Sigmoid colon (tissue), 6 donors: ENCODE measurements at regions not wholly inside any gene's neighbourhood (a gene's known extent, or its start where the extent isn't known, plus 50 kb on each side); places are given as distances from the start of the nearest gene placed in this dataset.

ENCODE experiments used
- DNase-seq: peaks from one replicate; pipeline ENCODE4 v3.0.0-alpha.2; 2019
- H3K27ac ChIP-seq, 4 donors: fragments of 200-600 bp; sonication (generic); one replicate each; pipeline ENCODE4 v1.5.1; 2016 to 2019; ENCODE audit warnings: mild to moderate bottlenecking in 1 of 4
- H3K27me3 ChIP-seq, 3 donors: fragments of 200-600 bp; sonication (generic); one replicate each; pipeline ENCODE4 v1.5.1; 2019; ENCODE audit warnings: mild to moderate bottlenecking in 1 of 3
- H3K36me3 ChIP-seq, 4 donors: fragments of 200-600 bp; sonication (generic); one replicate each; pipeline ENCODE4 v1.5.1; 2016 to 2019
- H3K4me1 ChIP-seq, 4 donors: fragments of 200-600 bp; sonication (generic); one replicate each; pipeline ENCODE4 v1.5.1; 2017 to 2019
- H3K4me3 ChIP-seq, 4 donors: fragments of 200-600 bp; sonication (generic); one replicate each; pipeline ENCODE4 v1.5.1; 2017 to 2019; ENCODE audit warnings: mild to moderate bottlenecking in 2 of 4, moderate library complexity in 1 of 4
- H3K9me3 ChIP-seq, 4 donors: fragments of 200-600 bp in 3 of 4; sonication (generic) in 3 of 4; one replicate each; pipeline versions ENCODE4 v1.5.1 to v1.6.1; 2013 to 2019
- CTCF ChIP-seq, 4 experiments: fragments of 450-650 bp in 3 of 4; fragments of 200-600 bp in 1 of 4; IDR thresholded peaks; one replicate each; pipeline ENCODE4 v1.5.1; 2016 to 2019; ENCODE audit warnings: antibody characterized with exemption in 4 of 4, mild to moderate bottlenecking in 3 of 4, moderate library complexity in 2 of 4
- EP300 ChIP-seq, 4 donors: sonication (generic); formaldehyde crosslinking; IDR thresholded peaks; one replicate each; pipeline ENCODE4 v1.6.1; 2017; ENCODE audit warnings: antibody characterized with exemption in 4 of 4
- POLR2A ChIP-seq, 2 donors: fragments of 450-650 bp; IDR thresholded peaks; one replicate each; pipeline ENCODE4 v1.6.1; 2016; ENCODE audit warnings: antibody characterized with exemption in 2 of 2, mild to moderate bottlenecking in 2 of 2, moderate library complexity in 2 of 2
- POLR2AphosphoS5 ChIP-seq, 4 donors: sonication (generic); formaldehyde crosslinking; IDR thresholded peaks; one replicate each; pipeline ENCODE4 v1.6.1; 2017; ENCODE audit warnings: antibody characterized with exemption in 4 of 4
- WGBS, 2 donors: extraction: QIAGEN DNeasy Blood & Tissue Kit; methylation state at CpG; one replicate each; pipeline ENCODE4 v1.1.7; 2013; 5-methylcytosine and 5-hydroxymethylcytosine counted together
- intact Hi-C: fragments of 100-400 bp; cut with DNase I; formaldehyde crosslinking; loops from one replicate; pipeline ENCODE4 v1.15.1; 2023
- donor health status: healthy with polysubstance abuse.
- donor health status: healthy.

- Histone ChIP-seq H3K9me3 (no peaks in the 10 kb centered on the region), H3K27me3 (no peaks in the 10 kb centered on the region), H3K36me3 (no peaks in the 10 kb centered on the region), H3K27ac (no peak overlapping the region), H3K4me1 (peaks cover 0 to 5% (median 0%) of the 10 kb centered on the region in 4 donors), H3K4me3 (no peak overlapping the region)
- intact Hi-C loops, result no loop called here
- no peak for TF ChIP-seq POLR2A (IDR thresholded peaks at IDR 0.05)
- TF ChIP-seq CTCF (IDR thresholded peaks at IDR 0.05), result no peak
- no peak for TF ChIP-seq EP300 (IDR thresholded peaks at IDR 0.05)
- TF ChIP-seq POLR2AphosphoS5 (IDR thresholded peaks at IDR 0.05), result no peak
- 93 to 95% methylated on average over 14 of the region's 14 CpGs for WGBS, 2 donors
- no peak for DNase-seq
Measured at GRCh38 chr3:150140614-150141321, 170.1 kb upstream of the PFN2 start.

DNA sequence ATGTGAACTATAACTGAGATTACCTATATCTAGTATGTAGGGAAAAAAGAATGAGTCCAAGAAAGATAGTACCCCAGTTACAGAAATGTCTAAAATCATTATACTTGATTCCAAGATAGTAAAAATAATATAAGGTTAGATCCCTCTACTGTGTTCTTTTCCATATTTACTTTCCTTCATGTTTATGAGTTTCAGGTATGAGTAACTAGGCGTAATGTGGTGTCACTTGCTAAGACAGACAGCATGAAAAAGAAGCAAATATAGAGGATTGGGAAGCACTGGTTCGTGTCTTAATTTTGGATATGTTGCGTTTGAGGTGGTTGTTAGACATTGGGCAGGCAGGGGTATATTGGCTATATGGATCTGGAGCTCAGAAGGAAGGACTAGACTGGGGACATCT is 168.1 kb upstream of the PFN2 start:
- no peak overlapping the region for H3K4me3 ChIP-seq
- no peaks in the 10 kb centered on the region for H3K36me3 ChIP-seq
- peaks cover 0 to 6% (median 0%) of the 10 kb centered on the region in 4 donors for H3K4me1 ChIP-seq
- no peak for DNase-seq
- no peak overlapping the region for H3K27ac ChIP-seq
- TF ChIP-seq CTCF (IDR thresholded peaks at IDR 0.05) (no peak), EP300 (IDR thresholded peaks at IDR 0.05) (no peak), POLR2A (IDR thresholded peaks at IDR 0.05) (no peak), POLR2AphosphoS5 (IDR thresholded peaks at IDR 0.05) (no peak)
- 90 to 92% methylated on average over 3 of the region's 3 CpGs for WGBS, 2 donors
- intact Hi-C loops, result no loop called here
- H3K9me3 ChIP-seq, result no peaks in the 10 kb centered on the region
- no peaks in the 10 kb centered on the region for H3K27me3 ChIP-seq

DNA sequence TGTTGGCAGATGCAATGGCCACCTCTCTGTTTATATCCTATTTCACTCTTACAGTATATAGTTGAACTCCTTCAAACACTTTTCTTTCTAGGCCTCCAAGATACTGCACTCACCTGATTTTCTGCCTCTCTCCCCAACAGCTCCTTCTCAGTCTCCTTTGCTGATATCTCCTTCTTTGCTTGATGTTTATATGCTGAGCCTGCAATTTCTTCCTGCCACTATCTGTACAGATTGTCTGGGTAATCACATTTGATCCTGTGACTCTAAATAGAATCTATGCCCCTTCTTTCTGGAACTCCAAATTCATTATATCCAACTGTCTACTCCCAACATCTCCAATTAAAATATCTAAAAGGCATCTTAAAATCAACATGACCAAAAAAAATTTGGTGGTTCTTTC is 165.5 kb upstream of the PFN2 start:
- H3K27me3 ChIP-seq, result no peaks in the 10 kb centered on the region
- no peaks in the 10 kb centered on the region for H3K36me3 ChIP-seq
- H3K4me1 ChIP-seq, result peaks cover 0 to 6% (median 0%) of the 10 kb centered on the region in 4 donors
- no peak overlapping the region for H3K4me3 ChIP-seq
- intact Hi-C loops, result no loop called here
- no peak for DNase-seq
- no peaks in the 10 kb centered on the region for H3K9me3 ChIP-seq
- no peak overlapping the region for H3K27ac ChIP-seq
- TF ChIP-seq POLR2AphosphoS5 (IDR thresholded peaks at IDR 0.05), result no peak
- TF ChIP-seq POLR2A (IDR thresholded peaks at IDR 0.05), result no peak
- no peak for TF ChIP-seq EP300 (IDR thresholded peaks at IDR 0.05)
- TF ChIP-seq CTCF (IDR thresholded peaks at IDR 0.05), result no peak

- H3K9me3 ChIP-seq, result no peaks in the 10 kb centered on the region
- TF ChIP-seq CTCF (IDR thresholded peaks at IDR 0.05) (no peak), POLR2A (IDR thresholded peaks at IDR 0.05) (no peak), EP300 (IDR thresholded peaks at IDR 0.05) (no peak), POLR2AphosphoS5 (IDR thresholded peaks at IDR 0.05) (no peak)
- DNase-seq, result no peak
- H3K4me1 ChIP-seq, result peaks cover 0 to 6% (median 0%) of the 10 kb centered on the region in 4 donors
- H3K36me3 ChIP-seq, result no peaks in the 10 kb centered on the region
- H3K27me3 ChIP-seq, result no peaks in the 10 kb centered on the region
- intact Hi-C loops, result no loop called here
- no peak overlapping the region for H3K27ac ChIP-seq
- H3K4me3 ChIP-seq, result no peak overlapping the region
- WGBS, 2 donors, result 84 to 89% methylated on average over 1 of the region's 1 CpG
Measured at GRCh38 chr3:150135287-150135721, 164.6 kb upstream of the PFN2 start.

DNA sequence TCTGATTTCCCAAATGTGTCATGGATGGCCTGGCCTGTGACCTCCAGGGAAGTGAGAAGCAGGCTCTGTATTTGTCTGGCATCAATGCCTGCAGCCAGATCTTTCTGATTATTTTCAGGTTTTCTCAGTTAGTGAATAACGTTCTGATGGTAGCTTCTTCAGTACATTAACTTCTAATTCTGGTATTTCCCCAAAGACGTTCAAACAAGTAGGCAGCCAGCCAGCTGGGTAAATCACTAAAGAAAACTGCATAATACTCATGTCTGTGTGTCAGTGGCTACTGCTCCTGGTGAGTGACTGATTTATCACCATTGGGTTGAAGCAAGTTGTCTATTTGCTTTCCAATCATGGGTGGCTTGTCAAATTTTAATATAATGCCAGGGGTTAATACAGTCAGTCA is 162.6 kb upstream of the PFN2 start:
- TF ChIP-seq POLR2A (IDR thresholded peaks at IDR 0.05) (no peak), POLR2AphosphoS5 (IDR thresholded peaks at IDR 0.05) (no peak), CTCF (IDR thresholded peaks at IDR 0.05) (no peak), EP300 (IDR thresholded peaks at IDR 0.05) (no peak)
- Histone ChIP-seq H3K9me3 (no peaks in the 10 kb centered on the region), H3K4me3 (no peak overlapping the region), H3K27me3 (no peaks in the 10 kb centered on the region), H3K36me3 (no peaks in the 10 kb centered on the region), H3K4me1 (peaks cover 0 to 6% (median 0%) of the 10 kb centered on the region in 4 donors), H3K27ac (no peak overlapping the region)
- DNase-seq, result no peak
- intact Hi-C loops, result no loop called here
- WGBS, 2 donors, result 79 to 86% methylated on average over 2 of the region's 2 CpGs
